GM18868 (cell line): ENCODE measurements at regions not wholly inside any gene's neighbourhood (a gene's known extent, or its start where the extent isn't known, plus 50 kb on each side); places are given as distances from the start of the nearest gene placed in this dataset.

Experiments
- ATAC-seq: cut with Tn5 transposase; IDR thresholded peaks from one replicate; pipeline ENCODE4 v1.9.1; 2021; ENCODE audit warnings: mild to moderate bottlenecking, moderate library complexity; ENCODE audit not compliant: unreplicated experiment

GRCh38 chrX:113770071-113770470 lies 813.8 kb upstream of the HTR2C start:
- ATAC-seq, result no peak

GRCh38 chrX:113759422-113759821 lies 824.5 kb upstream of the HTR2C start:
- ATAC-seq, result no peak

GRCh38 chrX:113747274-113747973 lies 836.5 kb upstream of the HTR2C start:
- ATAC-seq, result peak; percentile 59

GRCh38 chrX:113743069-113743468 lies 840.8 kb upstream of the HTR2C start:
- ATAC-seq, result peak; percentile 60

GRCh38 chrX:113741744-113742143 lies 842.1 kb upstream of the HTR2C start:
- ATAC-seq, result peak; percentile 32

GRCh38 chrX:113728937-113729336 lies 854.9 kb upstream of the HTR2C start:
- ATAC-seq, result no peak

GRCh38 chrX:113726898-113727297 lies 857.0 kb upstream of the HTR2C start:
- ATAC-seq, result peak; percentile 25

- peak; percentile 70 for ATAC-seq
Observed at GRCh38 chrX:113726466-113726865, 857.4 kb upstream of the HTR2C start.

- ATAC-seq, result peak; percentile 74
Observed at GRCh38 chrX:113726009-113726408, 857.9 kb upstream of the HTR2C start.

GRCh38 chrX:113699939-113700338 lies 859.3 kb upstream of the AMOT start:
- ATAC-seq, result no peak

GRCh38 chrX:113675278-113675677 lies 834.6 kb upstream of the AMOT start:
- no peak for ATAC-seq

- ATAC-seq, result no peak
Observed at GRCh38 chrX:113651306-113651705, 810.7 kb upstream of the AMOT start.

GRCh38 chrX:113644426-113644825 lies 803.8 kb upstream of the AMOT start:
- ATAC-seq, result no peak

- ATAC-seq, result no peak
Observed at GRCh38 chrX:113634565-113634964, 793.9 kb upstream of the AMOT start.

- ATAC-seq, result no peak
Observed at GRCh38 chrX:113629326-113629725, 788.7 kb upstream of the AMOT start.

GRCh38 chrX:113594123-113594841 lies 753.7 kb upstream of the AMOT start:
- no peak for ATAC-seq

GRCh38 chrX:113586281-113586898 lies 745.8 kb upstream of the AMOT start:
- ATAC-seq, result no peak

- no peak for ATAC-seq
Observed at GRCh38 chrX:113580486-113580885, 739.9 kb upstream of the AMOT start.

GRCh38 chrX:113558576-113558975 lies 717.9 kb upstream of the AMOT start:
- ATAC-seq, result no peak

GRCh38 chrX:113551919-113552318 lies 711.3 kb upstream of the AMOT start:
- no peak for ATAC-seq

- no peak for ATAC-seq
Observed at GRCh38 chrX:113548308-113549015, 707.8 kb upstream of the AMOT start.
